Activated naive CD4-positive, alpha-beta T cell treated with anti-CD3 and anti-CD28 coated beads, Interleukin-2, amount 50 U/mL, for 24 hours (primary cell): ENCODE measurements at regions not wholly inside any gene's neighbourhood (a gene's known extent, or its start where the extent isn't known, plus 50 kb on each side); places are given as distances from the start of the nearest gene placed in this dataset.
"Not testable (repeated sequence)": the region's sequence is repeated elsewhere in the genome, so short reads cannot be mapped to it uniquely, and the experiment has no call there.

Source experiments
- H3K27ac Mint-ChIP-seq: one replicate; pipeline ENCODE4 v1.8.0; 2021; ENCODE audit warnings: mild to moderate bottlenecking, mixed read lengths
- H3K27me3 Mint-ChIP-seq: one replicate; pipeline ENCODE4 v1.8.0; 2021; ENCODE audit warnings: mixed read lengths
- H3K36me3 Mint-ChIP-seq: one replicate; pipeline ENCODE4 v1.8.0; 2021; ENCODE audit warnings: mixed read lengths
- H3K4me1 Mint-ChIP-seq: one replicate; pipeline ENCODE4 v1.8.0; 2021; ENCODE audit warnings: mixed read lengths
- H3K4me3 Mint-ChIP-seq: one replicate; pipeline ENCODE4 v1.8.0; 2021; ENCODE audit warnings: mild to moderate bottlenecking, mixed read lengths
- H3K9me3 Mint-ChIP-seq: one replicate; pipeline ENCODE4 v1.8.0; 2021; ENCODE audit warnings: mixed read lengths

GRCh38 chr13:28581451-28581850 is 77.5 kb upstream of the POMP start:
- no peaks in the 10 kb centered on the region for H3K9me3 Mint-ChIP-seq
- no peak overlapping the region for H3K27ac Mint-ChIP-seq
- no peaks in the 10 kb centered on the region for H3K4me1 Mint-ChIP-seq
- no peak overlapping the region for H3K4me3 Mint-ChIP-seq
- no peaks in the 10 kb centered on the region for H3K36me3 Mint-ChIP-seq
- peaks cover 1% of the 10 kb centered on the region for H3K27me3 Mint-ChIP-seq

DNA sequence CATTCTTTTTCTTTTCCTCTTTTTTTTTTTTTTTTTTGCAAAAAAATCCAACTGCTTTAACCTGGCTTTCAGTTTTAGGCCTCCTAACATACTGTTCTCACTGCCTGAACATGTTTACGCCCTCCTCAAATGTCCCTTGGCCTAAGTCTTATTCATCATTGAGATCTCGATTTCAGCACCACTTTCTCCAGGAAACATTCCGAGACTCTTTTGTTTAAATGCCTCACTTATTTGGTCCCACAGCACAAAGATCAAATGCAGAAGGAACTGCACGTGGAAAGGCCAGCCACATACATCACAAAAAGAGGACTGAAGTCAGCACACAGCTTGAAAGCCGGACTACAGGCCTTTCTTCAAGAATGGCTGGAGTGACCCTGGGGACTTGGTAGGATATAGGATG is 79.2 kb upstream of the POMP start:
- H3K27ac Mint-ChIP-seq: no peak overlapping the region
- no peaks in the 10 kb centered on the region for H3K4me1 Mint-ChIP-seq
- no peaks in the 10 kb centered on the region for H3K36me3 Mint-ChIP-seq
- H3K27me3 Mint-ChIP-seq: peaks cover 4% of the 10 kb centered on the region
- no peaks in the 10 kb centered on the region for H3K9me3 Mint-ChIP-seq
- H3K4me3 Mint-ChIP-seq: no peak overlapping the region

DNA sequence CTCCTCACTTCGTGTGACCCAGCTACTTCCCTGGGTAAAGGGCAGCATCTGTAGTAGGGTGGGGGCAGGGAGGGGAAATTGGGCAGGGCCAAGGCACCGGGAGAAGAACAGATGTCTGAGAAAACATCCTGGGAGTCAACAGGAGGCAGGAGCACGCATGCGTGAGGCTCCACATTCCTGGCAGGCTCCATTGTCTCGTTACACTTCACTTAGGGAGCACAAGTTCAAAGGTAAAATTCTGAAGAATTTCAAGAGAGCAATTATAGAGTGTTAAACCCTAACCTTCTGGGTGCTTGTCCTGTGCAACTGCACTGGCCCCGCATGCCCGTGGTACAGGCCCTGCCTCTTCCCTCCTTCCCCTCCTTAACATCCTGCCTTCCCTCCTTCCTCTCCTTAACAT is 79.6 kb upstream of the POMP start:
- H3K36me3 Mint-ChIP-seq: no peaks in the 10 kb centered on the region
- H3K4me3 Mint-ChIP-seq: no peak overlapping the region
- H3K9me3 Mint-ChIP-seq: no peaks in the 10 kb centered on the region
- H3K27me3 Mint-ChIP-seq: peaks cover 4% of the 10 kb centered on the region
- no peak overlapping the region for H3K27ac Mint-ChIP-seq
- no peaks in the 10 kb centered on the region for H3K4me1 Mint-ChIP-seq

DNA sequence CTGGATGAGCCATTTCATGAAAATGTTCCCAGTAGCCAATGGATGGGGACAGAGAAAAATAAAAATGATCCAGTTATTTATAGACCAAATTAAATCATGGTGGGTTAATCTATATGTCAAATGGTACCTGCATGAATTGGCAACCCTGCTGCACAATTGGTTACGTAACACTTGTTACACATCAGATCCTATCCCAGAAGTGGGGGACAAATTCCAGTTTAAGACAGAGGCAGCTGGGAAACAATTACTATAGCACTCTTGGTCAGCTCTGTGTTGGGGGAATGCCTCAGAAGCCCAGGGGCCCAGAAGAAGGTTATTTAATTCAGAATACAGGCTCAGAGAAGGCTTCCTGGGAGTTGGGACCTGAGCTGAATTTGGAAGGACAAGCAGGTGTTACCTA is 81.1 kb upstream of the FLT1 start:
- H3K36me3 Mint-ChIP-seq: no peaks in the 10 kb centered on the region
- no peak overlapping the region for H3K4me3 Mint-ChIP-seq
- no peaks in the 10 kb centered on the region for H3K9me3 Mint-ChIP-seq
- peaks cover 4% of the 10 kb centered on the region for H3K27me3 Mint-ChIP-seq
- H3K27ac Mint-ChIP-seq: no peak overlapping the region
- H3K4me1 Mint-ChIP-seq: no peaks in the 10 kb centered on the region

- Mint-ChIP-seq H3K4me1 (no peaks in the 10 kb centered on the region), H3K4me3 (no peak overlapping the region), H3K27me3 (peaks cover 4% of the 10 kb centered on the region), H3K27ac (no peak overlapping the region), H3K9me3 (no peaks in the 10 kb centered on the region), H3K36me3 (no peaks in the 10 kb centered on the region)
These were observed 80.3 kb upstream of the FLT1 start for GRCh38 chr13:28575200-28575599.

DNA sequence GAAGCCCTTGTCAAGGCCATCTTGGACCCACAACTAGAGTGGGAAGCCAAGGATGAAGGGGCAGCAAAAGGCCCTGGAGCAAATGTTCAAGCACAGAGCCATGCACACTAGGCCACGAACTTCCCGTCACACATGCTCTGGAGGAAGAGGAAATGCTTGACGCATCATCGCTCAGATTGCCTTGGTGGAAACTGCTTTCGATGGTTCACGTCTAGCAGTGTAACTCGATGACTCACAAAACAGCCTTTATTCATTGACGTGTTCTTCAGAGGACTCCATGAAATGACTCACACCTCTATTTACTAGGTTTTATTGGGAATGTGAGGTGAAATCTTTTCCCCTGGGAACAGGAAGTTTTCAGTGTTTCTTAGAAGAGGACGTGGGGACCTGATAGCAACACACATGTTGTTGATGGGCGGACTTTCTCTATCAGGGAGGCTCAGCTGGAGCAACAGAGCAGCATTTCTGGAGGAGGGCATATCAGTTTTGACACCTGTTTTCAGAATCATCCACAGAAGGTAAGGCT is 79.8 kb upstream of the FLT1 start:
- no peaks in the 10 kb centered on the region for H3K9me3 Mint-ChIP-seq
- no peaks in the 10 kb centered on the region for H3K36me3 Mint-ChIP-seq
- no peak overlapping the region for H3K4me3 Mint-ChIP-seq
- peaks cover 4% of the 10 kb centered on the region for H3K27me3 Mint-ChIP-seq
- H3K4me1 Mint-ChIP-seq: no peaks in the 10 kb centered on the region
- H3K27ac Mint-ChIP-seq: no peak overlapping the region

- peaks cover 4% of the 10 kb centered on the region for H3K27me3 Mint-ChIP-seq
- H3K27ac Mint-ChIP-seq: no peak overlapping the region
- no peak overlapping the region for H3K4me3 Mint-ChIP-seq
- H3K9me3 Mint-ChIP-seq: no peaks in the 10 kb centered on the region
- H3K4me1 Mint-ChIP-seq: no peaks in the 10 kb centered on the region
- H3K36me3 Mint-ChIP-seq: no peaks in the 10 kb centered on the region
These were observed 78.9 kb upstream of the FLT1 start for GRCh38 chr13:28573595-28574373.

DNA sequence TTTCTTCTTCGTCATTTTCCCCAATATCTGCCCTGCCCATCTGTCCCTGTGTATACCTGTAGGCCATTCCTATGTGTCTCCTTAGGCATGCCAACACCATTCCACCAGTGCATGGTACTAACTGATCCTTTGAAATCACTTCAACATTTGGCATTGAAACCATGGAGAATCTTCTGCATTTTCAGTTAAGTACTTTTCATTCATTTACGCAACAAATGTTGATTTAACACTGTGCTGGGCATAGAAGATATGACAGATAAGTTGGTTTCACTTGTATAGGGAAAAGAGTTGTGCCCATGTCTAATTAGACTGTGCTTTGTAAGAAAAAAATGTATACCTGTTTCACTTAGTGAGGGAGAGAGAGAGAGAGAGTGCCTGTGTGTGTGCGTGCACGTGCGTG is 77.9 kb upstream of the FLT1 start:
- no peaks in the 10 kb centered on the region for H3K36me3 Mint-ChIP-seq
- H3K27me3 Mint-ChIP-seq: peaks cover 4% of the 10 kb centered on the region
- no peak overlapping the region for H3K4me3 Mint-ChIP-seq
- H3K27ac Mint-ChIP-seq: no peak overlapping the region
- no peaks in the 10 kb centered on the region for H3K9me3 Mint-ChIP-seq
- no peaks in the 10 kb centered on the region for H3K4me1 Mint-ChIP-seq

DNA sequence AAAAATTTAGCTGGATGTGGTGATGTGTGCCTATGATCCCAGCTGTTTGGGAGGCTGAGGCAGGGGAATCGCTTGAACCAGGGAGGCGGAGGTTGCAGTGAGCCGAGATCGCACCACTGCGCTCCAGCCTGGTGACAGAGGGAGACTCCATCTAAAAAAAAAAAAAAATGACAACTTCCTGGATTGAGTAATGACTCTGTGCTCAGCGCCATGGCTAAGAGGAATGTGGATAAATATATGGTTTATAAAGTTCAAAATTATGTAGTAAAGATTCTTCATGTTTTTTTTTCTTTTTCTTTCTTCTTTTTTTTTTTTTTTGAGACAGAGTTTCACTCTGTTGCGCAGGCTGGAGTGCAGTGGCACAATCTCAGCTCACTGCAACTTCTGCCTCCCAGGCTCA is 75.4 kb upstream of the FLT1 start:
- not testable (repeated sequence) for H3K9me3 Mint-ChIP-seq, H3K4me1 Mint-ChIP-seq, H3K27me3 Mint-ChIP-seq, H3K36me3 Mint-ChIP-seq, H3K4me3 Mint-ChIP-seq, H3K27ac Mint-ChIP-seq

- Mint-ChIP-seq H3K36me3 (no peaks in the 10 kb centered on the region), H3K27ac (no peak overlapping the region), H3K27me3 (no peaks in the 10 kb centered on the region), H3K4me3 (no peak overlapping the region), H3K4me1 (no peaks in the 10 kb centered on the region), H3K9me3 (no peaks in the 10 kb centered on the region)
These were observed 75.0 kb upstream of the FLT1 start for GRCh38 chr13:28569886-28570285.

GRCh38 chr13:28568286-28568685 is 73.4 kb upstream of the FLT1 start:
- H3K4me1 Mint-ChIP-seq: no peaks in the 10 kb centered on the region
- H3K36me3 Mint-ChIP-seq: no peaks in the 10 kb centered on the region
- H3K27me3 Mint-ChIP-seq: no peaks in the 10 kb centered on the region
- H3K27ac Mint-ChIP-seq: no peak overlapping the region
- no peak overlapping the region for H3K4me3 Mint-ChIP-seq
- H3K9me3 Mint-ChIP-seq: no peaks in the 10 kb centered on the region

DNA sequence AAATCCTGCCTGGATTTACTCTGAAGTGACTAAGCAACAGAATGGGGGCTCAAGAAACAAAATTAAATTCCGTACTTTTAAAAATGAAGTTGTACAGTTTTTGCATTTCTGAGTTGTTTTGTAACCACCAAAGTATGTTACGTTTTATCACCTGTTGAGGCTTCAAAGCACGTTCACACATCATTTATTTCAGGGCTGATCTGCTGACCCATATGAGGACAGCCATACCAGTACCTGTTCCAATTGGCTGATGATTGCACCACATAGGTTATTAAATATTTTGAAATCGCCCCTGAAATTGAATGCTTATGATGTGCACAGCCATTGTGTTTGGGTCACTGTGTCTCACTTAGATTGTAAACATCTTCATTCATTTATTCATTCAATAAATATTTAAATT is 72.0 kb upstream of the FLT1 start:
- Mint-ChIP-seq H3K27me3 (no peaks in the 10 kb centered on the region), H3K4me1 (no peaks in the 10 kb centered on the region), H3K27ac (no peak overlapping the region), H3K4me3 (no peak overlapping the region), H3K9me3 (no peaks in the 10 kb centered on the region), H3K36me3 (no peaks in the 10 kb centered on the region)

DNA sequence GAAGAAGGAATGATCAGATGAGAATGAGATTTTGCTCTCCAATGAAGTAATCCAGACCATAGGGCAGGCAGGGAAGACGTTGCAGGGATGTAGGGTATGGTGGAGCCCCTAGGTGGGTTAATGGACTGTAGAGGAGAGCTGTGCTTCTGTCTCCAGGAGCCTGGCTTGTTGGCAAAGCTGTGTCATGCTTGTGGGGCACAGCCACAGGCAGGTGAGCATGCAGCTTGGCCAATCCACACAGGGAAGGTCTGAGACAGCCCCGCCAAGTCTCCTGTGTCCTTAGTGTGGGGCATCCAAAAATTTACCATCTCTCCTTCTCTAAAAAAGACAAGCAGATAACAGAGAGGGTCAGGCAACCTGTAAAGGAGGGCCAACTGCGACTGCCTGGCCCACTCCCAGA is 71.4 kb upstream of the FLT1 start:
- H3K27me3 Mint-ChIP-seq: no peaks in the 10 kb centered on the region
- no peak overlapping the region for H3K4me3 Mint-ChIP-seq
- no peaks in the 10 kb centered on the region for H3K4me1 Mint-ChIP-seq
- H3K9me3 Mint-ChIP-seq: no peaks in the 10 kb centered on the region
- no peaks in the 10 kb centered on the region for H3K36me3 Mint-ChIP-seq
- no peak overlapping the region for H3K27ac Mint-ChIP-seq

DNA sequence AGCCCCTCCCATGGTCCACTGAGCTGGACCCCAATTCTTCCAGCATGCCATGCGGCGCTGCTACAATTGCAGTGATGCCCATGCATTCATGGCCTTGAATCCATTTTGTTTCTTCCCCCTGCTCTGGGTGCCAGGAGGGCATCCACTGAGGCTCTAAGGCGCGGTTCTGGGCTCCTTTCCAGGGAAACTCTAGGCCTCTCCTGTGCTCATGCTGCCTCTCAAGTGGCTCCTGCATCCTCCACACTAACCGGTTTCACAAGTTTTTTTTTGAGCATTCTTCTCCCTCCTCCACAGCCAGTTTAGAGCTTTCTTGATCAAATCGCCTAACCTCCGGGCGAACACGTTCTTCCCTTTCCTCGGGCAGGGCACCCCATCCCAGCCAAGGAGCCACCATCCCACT is 69.1 kb upstream of the FLT1 start:
- Mint-ChIP-seq H3K4me1 (no peaks in the 10 kb centered on the region), H3K36me3 (no peaks in the 10 kb centered on the region), H3K27ac (no peak overlapping the region), H3K4me3 (no peak overlapping the region), H3K9me3 (no peaks in the 10 kb centered on the region), H3K27me3 (peaks cover 4% of the 10 kb centered on the region)

- Mint-ChIP-seq H3K27ac (no peak overlapping the region), H3K9me3 (no peaks in the 10 kb centered on the region), H3K4me3 (no peak overlapping the region), H3K4me1 (no peaks in the 10 kb centered on the region), H3K36me3 (no peaks in the 10 kb centered on the region), H3K27me3 (peaks cover 4% of the 10 kb centered on the region)
These were observed 68.7 kb upstream of the FLT1 start for GRCh38 chr13:28563609-28564008.

GRCh38 chr13:28560612-28561011 is 65.7 kb upstream of the FLT1 start:
- H3K4me1 Mint-ChIP-seq: no peaks in the 10 kb centered on the region
- no peak overlapping the region for H3K27ac Mint-ChIP-seq
- no peak overlapping the region for H3K4me3 Mint-ChIP-seq
- peaks cover 4% of the 10 kb centered on the region for H3K27me3 Mint-ChIP-seq
- H3K36me3 Mint-ChIP-seq: no peaks in the 10 kb centered on the region
- no peaks in the 10 kb centered on the region for H3K9me3 Mint-ChIP-seq
